Cardiac muscle cell (in vitro differentiated cells and primary cell): ENCODE measurements at regions not wholly inside any gene's neighbourhood (a gene's known extent, or its start where the extent isn't known, plus 50 kb on each side); places are given as distances from the start of the nearest gene placed in this dataset.
A peak's percentile ranks its signal among the peaks of the same experiment; 100 is the strongest.
"Not testable (repeated sequence)": the region's sequence is repeated elsewhere in the genome, so short reads cannot be mapped to it uniquely, and the experiment has no call there.

ENCODE experiments used
- DNase-seq, 2 donors: peaks; one replicate each; pipeline versions ENCODE4 v3.0.0 to v3.0.0-alpha.2; 2010 to 2017; ENCODE audit warnings: low read depth in 1 of 2, low spot score in 1 of 2
- H3K27ac ChIP-seq: fragments of 200-600 bp; sonication (generic); 2 replicates; pipeline ENCODE4 v1.5.1; 2016
- H3K27me3 ChIP-seq: fragments of 200-600 bp; sonication (generic); 2 replicates; pipeline ENCODE4 v1.6.0; 2016; ENCODE audit warnings: control low read depth
- H3K36me3 ChIP-seq: fragments of 200-600 bp; sonication (generic); 2 replicates; pipeline ENCODE4 v1.5.1; 2016; ENCODE audit warnings: control low read depth
- H3K4me1 ChIP-seq: fragments of 200-600 bp; sonication (generic); 2 replicates; pipeline ENCODE4 v1.8.1; 2017; ENCODE audit warnings: low read depth, mild to moderate bottlenecking, mixed run types
- H3K4me3 ChIP-seq: fragments of 200-600 bp; sonication (generic); 2 replicates; pipeline ENCODE4 v1.5.1; 2016; ENCODE audit warnings: mild to moderate bottlenecking
- H3K9me3 ChIP-seq: fragments of 200-600 bp; sonication (generic); 2 replicates; pipeline ENCODE4 v1.5.1; 2017; ENCODE audit warnings: low read depth, mild to moderate bottlenecking, control low read depth
- TF ChIP-seq, protein P1 (sequence below): IDR thresholded peaks from 2 replicates; pipeline ENCODE4 v1.5.1; 2012; ENCODE audit warnings: low read depth, mild to moderate bottlenecking, low read length

DNA sequence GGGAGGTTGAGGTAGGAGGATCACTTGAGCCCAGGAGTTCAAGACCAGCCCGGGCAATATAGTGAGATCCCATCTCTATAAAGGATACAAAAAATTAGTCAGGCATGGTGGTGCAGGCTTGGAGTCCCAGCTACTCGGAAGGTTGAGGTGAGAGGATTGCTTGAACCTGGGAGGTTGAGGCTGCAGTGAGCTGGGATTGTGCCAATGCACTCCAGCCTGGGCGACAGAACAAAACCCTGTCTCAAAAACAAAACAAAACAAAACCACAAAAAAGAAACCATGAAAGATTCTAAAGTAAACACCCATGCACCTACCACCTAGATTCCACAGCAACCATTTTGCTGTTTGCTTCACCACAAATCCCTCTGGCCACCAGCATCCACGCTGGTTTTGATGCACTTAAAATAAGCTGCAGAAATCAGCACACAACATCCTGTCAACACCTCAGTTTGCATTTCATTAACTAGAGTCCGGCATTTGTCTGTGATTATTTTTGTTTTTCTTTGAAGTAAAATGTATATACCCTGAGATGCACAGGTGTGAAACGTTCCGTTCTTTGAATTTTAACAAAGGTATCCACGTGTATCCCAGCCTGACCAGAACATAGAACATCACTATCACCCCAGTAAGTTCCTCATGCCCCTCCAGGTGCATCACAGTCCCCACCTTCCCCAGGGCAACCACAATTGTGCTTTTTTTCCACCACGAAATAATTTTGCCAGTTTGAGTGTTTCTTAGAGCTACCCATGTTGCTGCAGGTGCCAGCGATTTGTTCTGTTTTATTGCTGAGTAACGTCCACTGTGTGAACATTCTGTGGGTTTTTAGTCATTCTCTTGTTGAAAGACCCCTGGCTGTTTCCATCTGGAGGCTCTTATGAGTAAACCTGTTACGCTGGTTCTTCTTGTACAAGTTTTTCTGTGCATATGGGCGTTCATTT lies 191.5 kb downstream of the SEC14L1 start:
- no peaks in the 10 kb centered on the region for H3K36me3 ChIP-seq
- H3K4me3 ChIP-seq = no peak overlapping the region
- DNase-seq = no peak
- TF ChIP-seq, protein P1, sequence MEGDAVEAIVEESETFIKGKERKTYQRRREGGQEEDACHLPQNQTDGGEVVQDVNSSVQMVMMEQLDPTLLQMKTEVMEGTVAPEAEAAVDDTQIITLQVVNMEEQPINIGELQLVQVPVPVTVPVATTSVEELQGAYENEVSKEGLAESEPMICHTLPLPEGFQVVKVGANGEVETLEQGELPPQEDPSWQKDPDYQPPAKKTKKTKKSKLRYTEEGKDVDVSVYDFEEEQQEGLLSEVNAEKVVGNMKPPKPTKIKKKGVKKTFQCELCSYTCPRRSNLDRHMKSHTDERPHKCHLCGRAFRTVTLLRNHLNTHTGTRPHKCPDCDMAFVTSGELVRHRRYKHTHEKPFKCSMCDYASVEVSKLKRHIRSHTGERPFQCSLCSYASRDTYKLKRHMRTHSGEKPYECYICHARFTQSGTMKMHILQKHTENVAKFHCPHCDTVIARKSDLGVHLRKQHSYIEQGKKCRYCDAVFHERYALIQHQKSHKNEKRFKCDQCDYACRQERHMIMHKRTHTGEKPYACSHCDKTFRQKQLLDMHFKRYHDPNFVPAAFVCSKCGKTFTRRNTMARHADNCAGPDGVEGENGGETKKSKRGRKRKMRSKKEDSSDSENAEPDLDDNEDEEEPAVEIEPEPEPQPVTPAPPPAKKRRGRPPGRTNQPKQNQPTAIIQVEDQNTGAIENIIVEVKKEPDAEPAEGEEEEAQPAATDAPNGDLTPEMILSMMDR = no peak
- peaks cover 3% of the 10 kb centered on the region for H3K4me1 ChIP-seq
- H3K9me3 ChIP-seq = no peaks in the 10 kb centered on the region
- no peak overlapping the region for H3K27ac ChIP-seq
- no peaks in the 10 kb centered on the region for H3K27me3 ChIP-seq

GRCh38 chr17:77332981-77333685 lies 192.4 kb downstream of the SEC14L1 start:
- Histone ChIP-seq H3K27me3 (no peaks in the 10 kb centered on the region), H3K9me3 (no peaks in the 10 kb centered on the region), H3K27ac (no peak overlapping the region), H3K36me3 (no peaks in the 10 kb centered on the region), H3K4me1 (peaks cover 3% of the 10 kb centered on the region), H3K4me3 (no peak overlapping the region)
- peak in 1 of 2 donors; percentile 76 for DNase-seq
- TF ChIP-seq, protein P1 = no peak

- no peak for DNase-seq
- TF ChIP-seq, protein P1 = no peak
These were observed 196.4 kb downstream of the SEC14L1 start for GRCh38 chr17:77337150-77337549.

DNA sequence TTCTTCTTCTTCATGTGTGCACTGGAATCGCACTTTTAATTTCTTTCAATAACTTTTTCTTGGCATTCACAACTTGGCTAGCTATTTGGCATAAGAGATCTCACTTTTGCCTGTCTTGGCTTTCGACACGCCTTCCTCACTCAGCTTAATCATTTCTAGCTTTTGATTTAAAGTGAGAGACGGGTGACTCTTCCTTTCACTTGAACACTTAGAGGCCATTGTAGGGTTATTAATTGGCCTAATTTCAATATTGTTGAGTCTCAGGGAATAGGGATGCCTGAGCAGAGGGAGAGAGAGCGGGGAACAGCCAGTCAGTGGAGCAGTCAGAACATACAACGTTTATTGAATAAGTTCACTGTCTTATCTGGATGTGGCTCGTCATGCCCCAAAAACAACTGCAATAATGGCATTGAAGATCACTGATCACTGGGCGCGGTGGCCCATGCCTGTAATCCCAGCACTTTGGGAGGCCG lies 200.3 kb downstream of the SEC14L1 start:
- TF ChIP-seq, protein P1 = no peak
- DNase-seq = no peak
- H3K27ac ChIP-seq = no peak overlapping the region

More at GRCh38 chr17:77337150-77337549, 196.4 kb downstream of the SEC14L1 start:
- Histone ChIP-seq H3K36me3 (no peaks in the 10 kb centered on the region), H3K27ac (no peak overlapping the region), H3K4me1 (no peaks in the 10 kb centered on the region), H3K9me3 (no peaks in the 10 kb centered on the region), H3K4me3 (no peak overlapping the region), H3K27me3 (no peaks in the 10 kb centered on the region)

DNA sequence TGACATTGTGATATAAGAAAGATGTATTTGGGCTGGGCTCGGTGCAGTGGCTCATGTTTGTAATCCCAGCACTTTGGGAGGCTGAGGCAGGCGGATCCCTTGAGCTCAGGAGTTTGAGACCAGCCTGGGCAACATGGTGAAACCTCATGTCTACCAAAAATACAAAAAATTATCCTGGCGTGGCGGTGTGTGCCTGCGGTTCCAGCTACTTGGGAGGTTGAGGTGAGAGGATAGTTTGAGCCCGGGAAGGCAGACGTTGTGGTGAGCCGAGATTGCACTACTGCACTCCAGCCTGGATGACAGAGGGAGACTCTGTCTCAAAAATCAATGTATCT lies 201.9 kb downstream of the SEC14L1 start:
- not testable (repeated sequence) for H3K4me1 ChIP-seq, H3K9me3 ChIP-seq, H3K27ac ChIP-seq, H3K27me3 ChIP-seq, H3K36me3 ChIP-seq, DNase-seq, H3K4me3 ChIP-seq

More for the DNA sequence above, 200.3 kb downstream of the SEC14L1 start:
- Histone ChIP-seq H3K4me3 (no peak overlapping the region), H3K27me3 (no peaks in the 10 kb centered on the region), H3K9me3 (no peaks in the 10 kb centered on the region), H3K36me3 (no peaks in the 10 kb centered on the region), H3K4me1 (no peaks in the 10 kb centered on the region)
